Fibroblast of skin of right quadriceps (primary cell): ENCODE measurements at regions not wholly inside any gene's neighbourhood (a gene's known extent, or its start where the extent isn't known, plus 50 kb on each side); places are given as distances from the start of the nearest gene placed in this dataset.
"Not testable (repeated sequence)": the region's sequence is repeated elsewhere in the genome, so short reads cannot be mapped to it uniquely, and the experiment has no call there.

Experiments
- DNase-seq: peaks from one replicate; pipeline ENCODE4 v3.0.0-alpha.2; 2013

- peak; percentile 87 for DNase-seq
These were observed 98.8 kb downstream of the SOD2 start for GRCh38 chr6:159594106-159594749.

GRCh38 chr6:159590835-159591234 is 102.2 kb downstream of the SOD2 start:
- no peak for DNase-seq

- no peak for DNase-seq
These were observed 106.4 kb downstream of the SOD2 start for GRCh38 chr6:159586684-159587083.

- no peak for DNase-seq
These were observed 110.3 kb downstream of the SOD2 start for GRCh38 chr6:159582736-159583135.

- no peak for DNase-seq
These were observed 114.4 kb downstream of the SOD2 start for GRCh38 chr6:159578629-159579028.

- peak; percentile 42 for DNase-seq
These were observed 115.5 kb downstream of the SOD2 start for GRCh38 chr6:159577564-159577963.

- no peak for DNase-seq
These were observed 120.5 kb downstream of the SOD2 start for GRCh38 chr6:159572439-159573110.

GRCh38 chr6:159565181-159565710 is 127.8 kb downstream of the SOD2 start:
- no peak for DNase-seq

GRCh38 chr6:159564456-159564855 is 128.6 kb downstream of the SOD2 start:
- DNase-seq: no peak

- DNase-seq: no peak
These were observed 136.0 kb downstream of the SOD2 start for GRCh38 chr6:159557031-159557430.

- peak; percentile 15 for DNase-seq
These were observed 137.8 kb downstream of the SOD2 start for GRCh38 chr6:159555082-159555875.

GRCh38 chr6:159541296-159541695 is 151.7 kb downstream of the SOD2 start:
- no peak for DNase-seq

- DNase-seq: no peak
These were observed 152.2 kb downstream of the SOD2 start for GRCh38 chr6:159540883-159541282.

GRCh38 chr6:159540152-159540551 is 152.9 kb downstream of the SOD2 start:
- DNase-seq: peak; percentile 3

GRCh38 chr6:159538031-159538430 is 155.0 kb downstream of the SOD2 start:
- not testable (repeated sequence) for DNase-seq

GRCh38 chr6:159535656-159536350 is 157.2 kb downstream of the SOD2 start:
- DNase-seq: no peak

GRCh38 chr6:159533568-159533967 is 159.5 kb downstream of the SOD2 start:
- peak; percentile 87 for DNase-seq

- DNase-seq: peak; percentile 52
These were observed 160.0 kb downstream of the SOD2 start for GRCh38 chr6:159533016-159533415.

GRCh38 chr6:159532155-159532554 is 160.9 kb downstream of the SOD2 start:
- DNase-seq: no peak

- DNase-seq: no peak
These were observed 163.1 kb downstream of the SOD2 start for GRCh38 chr6:159529934-159530333.

- no peak for DNase-seq
These were observed 165.7 kb downstream of the SOD2 start for GRCh38 chr6:159527351-159527750.

GRCh38 chr6:159525445-159526025 is 167.5 kb downstream of the SOD2 start:
- no peak for DNase-seq
